H9 (cell line): ENCODE measurements at regions not wholly inside any gene's neighbourhood (a gene's known extent, or its start where the extent isn't known, plus 50 kb on each side); places are given as distances from the start of the nearest gene placed in this dataset.

Experiments used
- DNase-seq: peaks from one replicate; pipeline ENCODE4 v3.0.0-alpha.2; 2017
- H2AFZ ChIP-seq: one replicate; pipeline ENCODE4 v1.6.1; 2013; ENCODE audit warnings: mild to moderate bottlenecking, low read length, control low read depth, moderate library complexity
- H2AK5ac ChIP-seq: 2 replicates; pipeline ENCODE4 v1.6.1; 2013; ENCODE audit warnings: low read length, control low read depth, mixed read lengths; ENCODE audit not compliant: insufficient read length
- H2BK120ac ChIP-seq: one replicate; pipeline ENCODE4 v1.6.1; 2013; ENCODE audit warnings: low read depth, mild to moderate bottlenecking, low read length, control low read depth, inconsistent platforms; ENCODE audit not compliant: poor library complexity, severe bottlenecking
- H2BK12ac ChIP-seq: 2 replicates; pipeline ENCODE4 v1.6.1; 2013; ENCODE audit warnings: low read length, control low read depth, mixed read lengths, low read depth; ENCODE audit not compliant: insufficient read length
- H2BK15ac ChIP-seq: 2 replicates; pipeline ENCODE4 v1.6.1; 2013; ENCODE audit warnings: low read depth, low read length, control low read depth
- H2BK20ac ChIP-seq: one replicate; pipeline ENCODE4 v1.6.1; 2013; ENCODE audit warnings: low read depth, mild to moderate bottlenecking, low read length, control low read depth, inconsistent platforms; ENCODE audit not compliant: poor library complexity, severe bottlenecking
- H2BK5ac ChIP-seq: 2 replicates; pipeline ENCODE4 v1.6.1; 2013; ENCODE audit warnings: low read length, control low read depth, mixed read lengths; ENCODE audit not compliant: insufficient read length
- H3K14ac ChIP-seq: 2 replicates; pipeline ENCODE4 v1.6.1; 2013; ENCODE audit warnings: low read length, control low read depth; ENCODE audit not compliant: insufficient read depth
- H3K18ac ChIP-seq: 2 replicates; pipeline ENCODE4 v1.6.1; 2013; ENCODE audit warnings: low read depth, mild to moderate bottlenecking, mixed read lengths, low read length, control low read depth; ENCODE audit not compliant: insufficient read length
- H3K23ac ChIP-seq: 2 replicates; pipeline ENCODE4 v1.6.1; 2013; ENCODE audit warnings: low read length, control low read depth, mixed read lengths, low read depth; ENCODE audit not compliant: insufficient read length
- H3K23me2 ChIP-seq: 2 replicates; pipeline ENCODE4 v1.6.1; 2013; ENCODE audit warnings: low read depth, mild to moderate bottlenecking, mixed read lengths, low read length, control low read depth; ENCODE audit not compliant: insufficient read length, poor library complexity, severe bottlenecking
- H3K27ac ChIP-seq: 2 replicates; pipeline ENCODE4 v1.5.1; 2013; ENCODE audit warnings: low read length, control low read depth, mixed read lengths, low read depth; ENCODE audit not compliant: insufficient read length
- H3K27me3 ChIP-seq: 2 replicates; pipeline ENCODE4 v1.6.1; 2013; ENCODE audit warnings: low read length, control low read depth, inconsistent platforms; ENCODE audit not compliant: insufficient read depth
- H3K4ac ChIP-seq: 2 replicates; pipeline ENCODE4 v1.6.1; 2013; ENCODE audit warnings: low read depth, mild to moderate bottlenecking, control low read depth, inconsistent platforms, low read length, moderate library complexity
- H3K4me1 ChIP-seq: 2 replicates; pipeline ENCODE4 v1.6.1; 2013; ENCODE audit warnings: low read length, control low read depth, inconsistent platforms; ENCODE audit not compliant: insufficient read depth
- H3K4me2 ChIP-seq: 2 replicates; pipeline ENCODE4 v1.6.1; 2013; ENCODE audit warnings: low read length, control low read depth, mixed read lengths; ENCODE audit not compliant: insufficient read length, insufficient read depth
- H3K56ac ChIP-seq: 2 replicates; pipeline ENCODE4 v1.6.1; 2013; ENCODE audit warnings: low read depth, mild to moderate bottlenecking, mixed read lengths, low read length, control low read depth; ENCODE audit not compliant: insufficient read length
- H3K79me1 ChIP-seq: 2 replicates; pipeline ENCODE4 v1.6.1; 2013; ENCODE audit warnings: low read depth, mild to moderate bottlenecking, moderate library complexity, low read length, control low read depth, inconsistent platforms; ENCODE audit not compliant: insufficient read depth, poor library complexity, severe bottlenecking
- H3K79me2 ChIP-seq: 2 replicates; pipeline ENCODE4 v1.6.1; 2013; ENCODE audit warnings: low read length, control low read depth, inconsistent platforms; ENCODE audit not compliant: insufficient read depth
- H3K9ac ChIP-seq: 2 replicates; pipeline ENCODE4 v1.6.1; 2013; ENCODE audit warnings: low read length, control low read depth, mixed read lengths; ENCODE audit not compliant: insufficient read length; ENCODE audit errors: extremely low read depth
- H3K9me3 ChIP-seq: one replicate; pipeline ENCODE4 v1.6.1; 2013; ENCODE audit warnings: low read depth, low read length, inconsistent platforms; ENCODE audit not compliant: control insufficient read depth
- H3T11ph ChIP-seq: one replicate; pipeline ENCODE4 v1.6.1; 2013; ENCODE audit warnings: mild to moderate bottlenecking, low read length, control low read depth, inconsistent platforms
- H4K20me1 ChIP-seq: one replicate; pipeline ENCODE4 v1.6.1; 2013; ENCODE audit not compliant: control insufficient read depth, insufficient read length, insufficient read depth
- H4K5ac ChIP-seq: 2 replicates; pipeline ENCODE4 v1.6.1; 2013; ENCODE audit warnings: low read depth, mild to moderate bottlenecking, mixed read lengths, low read length, control low read depth; ENCODE audit not compliant: insufficient read length
- H4K8ac ChIP-seq: replicated peaks from 2 replicates; pipeline ENCODE4 v1.6.1; 2013; ENCODE audit warnings: low read length, control low read depth, mixed read lengths, low read depth; ENCODE audit not compliant: insufficient read length
- H4K91ac ChIP-seq: 2 replicates; pipeline ENCODE4 v1.6.1; 2013; ENCODE audit warnings: low read depth, mild to moderate bottlenecking, moderate library complexity, mixed read lengths, low read length, control low read depth; ENCODE audit not compliant: insufficient read length
- H3K27ac Mint-ChIP-seq, 3 experiments: 2 replicates in 2 of 3; 3 replicates in 1 of 3; pipeline ENCODE4 v1.8.0; 2020 to 2021; ENCODE audit warnings: mixed read lengths in 3 of 3, mild to moderate bottlenecking in 1 of 3, moderate library complexity in 1 of 3
- H3K27me3 Mint-ChIP-seq: 2 replicates; pipeline ENCODE4 v1.8.0; 2021; ENCODE audit warnings: low read depth, mild to moderate bottlenecking, moderate library complexity, mixed read lengths
- H3K36me3 Mint-ChIP-seq, 3 experiments: 2 replicates in 2 of 3; 3 replicates in 1 of 3; pipeline ENCODE4 v1.8.0; 2020 to 2021; ENCODE audit warnings: low read depth in 3 of 3, mixed read lengths in 3 of 3; ENCODE audit not compliant: insufficient read depth in 1 of 3
- H3K4me1 Mint-ChIP-seq, 2 experiments: 2 replicates each; pipeline ENCODE4 v1.8.0; 2020; ENCODE audit warnings: mixed read lengths in 2 of 2
- H3K4me3 Mint-ChIP-seq, 2 experiments: 2 replicates in 1 of 2; 3 replicates in 1 of 2; pipeline ENCODE4 v1.8.0; 2020 to 2021; ENCODE audit warnings: mild to moderate bottlenecking in 2 of 2, mixed read lengths in 2 of 2, moderate library complexity in 1 of 2
- H3K9me3 Mint-ChIP-seq, 2 experiments: 2 replicates in 1 of 2; 3 replicates in 1 of 2; pipeline ENCODE4 v1.8.0; 2020; ENCODE audit warnings: mild to moderate bottlenecking in 2 of 2, mixed read lengths in 2 of 2, moderate library complexity in 1 of 2
- CTCF ChIP-seq: fragments of 200-600 bp; sonication (generic); conservative IDR thresholded peaks from 3 replicates; pipeline ENCODE4 v1.8.0; 2021; ENCODE audit warnings: antibody characterized with exemption, mild to moderate bottlenecking
- WGBS: extraction: QIAGEN DNeasy Blood & Tissue Kit; methylation state at CpG from one replicate; pipeline ENCODE4 v1.1.7; 2013; ENCODE audit warnings: missing lambda C conversion rate, low lambda C conversion rate, mixed read lengths; ENCODE audit not compliant: insufficient read length; ENCODE audit errors: extremely low coverage; 5-methylcytosine and 5-hydroxymethylcytosine counted together

- no peak overlapping the region for H3T11ph ChIP-seq
These were observed 172.5 kb downstream of the DHX15 start for GRCh38 chr4:24411806-24412205.

More at GRCh38 chr4:24411806-24412205, 172.5 kb downstream of the DHX15 start:
- H4K20me1 ChIP-seq: no peaks in the 10 kb centered on the region
- H3K23ac ChIP-seq: no peak overlapping the region
- no peak overlapping the region for H4K8ac ChIP-seq
- H2BK5ac ChIP-seq: no peak overlapping the region
- no peaks in the 10 kb centered on the region for H3K9me3 ChIP-seq
- peaks cover 0 to 3% of the 10 kb centered on the region in 2 experiments; a peak in 3 of 5 replicates for H3K9me3 Mint-ChIP-seq
- no peak overlapping the region for H2BK120ac ChIP-seq
- no peak overlapping the region for H2BK15ac ChIP-seq
- no peak overlapping the region for H3K9ac ChIP-seq
- H3K18ac ChIP-seq: no peak overlapping the region
- WGBS: no CpG with 5 or more reads among the region's 2 CpGs
- H3K27ac Mint-ChIP-seq: no peak overlapping the region
- TF ChIP-seq CTCF: no peak
- H3K56ac ChIP-seq: no peak overlapping the region
- no peak overlapping the region for H3K27ac ChIP-seq
- H2BK20ac ChIP-seq: no peak overlapping the region
- DNase-seq: no peak
- H3K4ac ChIP-seq: no peak overlapping the region
- no peaks in the 10 kb centered on the region for H3K23me2 ChIP-seq
- H2BK12ac ChIP-seq: no peak overlapping the region
- H2AFZ ChIP-seq: no peak overlapping the region
- H3K4me1 Mint-ChIP-seq: peaks cover 11 to 21% of the 10 kb centered on the region in 2 experiments
- no peaks in the 10 kb centered on the region for H3K4me1 ChIP-seq
- H2AK5ac ChIP-seq: no peak overlapping the region
- no peak overlapping the region for H3K14ac ChIP-seq
- no peaks in the 10 kb centered on the region for H3K79me2 ChIP-seq
- H3K27me3 ChIP-seq: no peaks in the 10 kb centered on the region
- H3K79me1 ChIP-seq: no peaks in the 10 kb centered on the region
- no peaks in the 10 kb centered on the region for H3K36me3 Mint-ChIP-seq
- H4K91ac ChIP-seq: no peak overlapping the region
- no peak overlapping the region for H3K4me2 ChIP-seq
- H4K5ac ChIP-seq: no peak overlapping the region
- peaks cover 67% of the 10 kb centered on the region for H3K27me3 Mint-ChIP-seq
- H3K4me3 Mint-ChIP-seq: no peak overlapping the region
